Mammary epithelial cell (primary cell): ENCODE measurements at regions not wholly inside any gene's neighbourhood (a gene's known extent, or its start where the extent isn't known, plus 50 kb on each side); places are given as distances from the start of the nearest gene placed in this dataset.

ENCODE experiments used
- EZH2 ChIP-seq: IDR thresholded peaks from 2 replicates; pipeline ENCODE4 v1.6.1; 2012; ENCODE audit warnings: low read length, inconsistent platforms, borderline replicate concordance
- TF ChIP-seq, protein P1 (sequence below), 2 donors: IDR thresholded peaks in 1 of 2; conservative IDR thresholded peaks in 1 of 2; 2 replicates each; pipeline ENCODE4 v1.5.1; 2011 to 2012; ENCODE audit warnings: inconsistent platforms in 2 of 2, low read length in 2 of 2, mild to moderate bottlenecking in 2 of 2, control low read depth in 1 of 2, low read depth in 1 of 2; ENCODE audit not compliant: insufficient read depth in 1 of 2; ENCODE audit errors: extremely low read depth in 1 of 2

DNA sequence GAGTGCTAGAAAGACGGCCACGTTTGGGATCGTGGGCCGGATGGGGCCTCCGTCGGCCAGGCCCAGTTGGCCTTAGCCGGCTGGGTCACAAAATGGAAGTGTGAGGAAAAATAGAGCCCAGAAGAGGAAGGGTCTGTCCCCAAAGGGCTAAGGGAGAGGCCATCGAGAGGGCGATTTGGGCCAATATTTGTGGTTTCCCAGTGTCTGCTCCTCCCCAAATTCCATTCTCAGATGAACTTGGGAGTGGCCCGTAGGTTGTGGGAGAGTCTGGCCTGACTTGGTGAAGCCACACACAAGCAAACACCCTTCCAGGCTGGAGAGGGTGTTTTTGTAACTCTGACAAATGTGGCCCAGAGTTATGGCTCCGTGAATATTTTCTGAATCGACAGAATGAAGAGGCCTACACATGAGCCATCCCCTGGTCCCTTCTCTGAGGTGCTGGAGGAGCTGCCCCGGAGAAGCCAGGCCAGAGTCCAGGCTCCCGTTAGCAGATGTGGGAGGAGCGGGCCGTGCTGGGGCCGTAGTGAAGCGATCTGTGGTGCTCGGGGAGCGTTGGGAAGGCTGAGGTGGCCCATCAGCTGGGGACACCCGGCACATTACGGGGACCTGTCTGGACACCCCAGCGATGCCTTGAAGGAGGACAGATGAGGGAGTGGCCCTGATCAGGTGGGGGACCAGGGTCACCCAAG lies 73.5 kb upstream of the PPARA start:
- TF ChIP-seq, protein P1, sequence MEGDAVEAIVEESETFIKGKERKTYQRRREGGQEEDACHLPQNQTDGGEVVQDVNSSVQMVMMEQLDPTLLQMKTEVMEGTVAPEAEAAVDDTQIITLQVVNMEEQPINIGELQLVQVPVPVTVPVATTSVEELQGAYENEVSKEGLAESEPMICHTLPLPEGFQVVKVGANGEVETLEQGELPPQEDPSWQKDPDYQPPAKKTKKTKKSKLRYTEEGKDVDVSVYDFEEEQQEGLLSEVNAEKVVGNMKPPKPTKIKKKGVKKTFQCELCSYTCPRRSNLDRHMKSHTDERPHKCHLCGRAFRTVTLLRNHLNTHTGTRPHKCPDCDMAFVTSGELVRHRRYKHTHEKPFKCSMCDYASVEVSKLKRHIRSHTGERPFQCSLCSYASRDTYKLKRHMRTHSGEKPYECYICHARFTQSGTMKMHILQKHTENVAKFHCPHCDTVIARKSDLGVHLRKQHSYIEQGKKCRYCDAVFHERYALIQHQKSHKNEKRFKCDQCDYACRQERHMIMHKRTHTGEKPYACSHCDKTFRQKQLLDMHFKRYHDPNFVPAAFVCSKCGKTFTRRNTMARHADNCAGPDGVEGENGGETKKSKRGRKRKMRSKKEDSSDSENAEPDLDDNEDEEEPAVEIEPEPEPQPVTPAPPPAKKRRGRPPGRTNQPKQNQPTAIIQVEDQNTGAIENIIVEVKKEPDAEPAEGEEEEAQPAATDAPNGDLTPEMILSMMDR (conservative IDR thresholded peaks at IDR 0.05 in 1 of 2, IDR thresholded peaks at IDR 0.05 in 1 of 2; ENCODE audit: extremely low read depth in 1 of 2, insufficient read depth in 1 of 2, low read depth in 1 of 2, low read length in 2 of 2): no peak
- no peak for TF ChIP-seq EZH2
